OCI-LY3 (cell line): ENCODE measurements at regions not wholly inside any gene's neighbourhood (a gene's known extent, or its start where the extent isn't known, plus 50 kb on each side); places are given as distances from the start of the nearest gene placed in this dataset.

ENCODE experiments used
- H2AFZ ChIP-seq: fragments of 200-600, 300-600 bp; shearing (Covaris generic); 2 replicates; pipeline ENCODE4 v1.6.0; 2014; ENCODE audit warnings: antibody characterized with exemption, low read depth, low read length
- H3K27ac ChIP-seq: fragments of 200-600, 300-600 bp; sonication (generic); 2 replicates; pipeline ENCODE4 v1.5.1; 2014; ENCODE audit warnings: mild to moderate bottlenecking, low read length, moderate library complexity, mixed read lengths
- H3K27me3 ChIP-seq: fragments of 200-600, 300-600 bp; sonication (generic); 2 replicates; pipeline ENCODE4 v1.6.1; 2014; ENCODE audit warnings: low read depth, low read length, mixed read lengths
- H3K36me3 ChIP-seq: fragments of 200-600, 300-600 bp; sonication (generic); replicated peaks from 2 replicates; pipeline ENCODE3; 2014; ENCODE audit warnings: low read depth, low read length, mixed read lengths
- H3K4me1 ChIP-seq: fragments of 300-600, 200-600 bp; sonication (generic); 2 replicates; pipeline ENCODE4 v1.6.1; 2014; ENCODE audit warnings: low read length, mixed read lengths
- H3K4me2 ChIP-seq: fragments of 200-600, 300-600 bp; sonication (generic); 2 replicates; pipeline ENCODE4 v1.6.1; 2014; ENCODE audit warnings: low read length, mixed read lengths
- H3K4me3 ChIP-seq: fragments of 300-600, 200-600 bp; sonication (generic); 2 replicates; pipeline ENCODE4 v1.5.1; 2014; ENCODE audit warnings: antibody characterized with exemption, mild to moderate bottlenecking, low read length, moderate library complexity
- H3K79me2 ChIP-seq: fragments of 300-600, 200-600 bp; shearing (Covaris generic); 2 replicates; pipeline ENCODE4 v1.6.1; 2014; ENCODE audit warnings: mild to moderate bottlenecking, low read length, mixed read lengths
- H3K9ac ChIP-seq: fragments of 300-600, 200-600 bp; shearing (Covaris generic); 2 replicates; pipeline ENCODE4 v1.6.0; 2014; ENCODE audit warnings: mild to moderate bottlenecking, low read length, moderate library complexity
- H3K9me3 ChIP-seq: fragments of 200-600, 300-600 bp; shearing (Covaris generic); 2 replicates; pipeline ENCODE4 v1.6.1; 2014; ENCODE audit warnings: low read length, mixed read lengths; ENCODE audit not compliant: insufficient read depth
- H4K20me1 ChIP-seq: fragments of 200-600, 300-600 bp; sonication (generic); 2 replicates; pipeline ENCODE4 v1.6.1; 2016; ENCODE audit warnings: low read length, mixed read lengths; ENCODE audit not compliant: insufficient read depth
- EZH2phosphoT487 ChIP-seq: fragments of 200-600 bp; shearing (Covaris generic); IDR thresholded peaks from 2 replicates; pipeline ENCODE4 v1.6.1; 2018; ENCODE audit warnings: antibody characterized with exemption, mixed run types, low read depth
- TF ChIP-seq, protein P1 (sequence below): fragments of 200-600, 300-600 bp; sonication (generic); IDR thresholded peaks from 2 replicates; pipeline ENCODE4 v1.5.1; 2014; ENCODE audit warnings: antibody characterized with exemption, low read length, low read depth

DNA sequence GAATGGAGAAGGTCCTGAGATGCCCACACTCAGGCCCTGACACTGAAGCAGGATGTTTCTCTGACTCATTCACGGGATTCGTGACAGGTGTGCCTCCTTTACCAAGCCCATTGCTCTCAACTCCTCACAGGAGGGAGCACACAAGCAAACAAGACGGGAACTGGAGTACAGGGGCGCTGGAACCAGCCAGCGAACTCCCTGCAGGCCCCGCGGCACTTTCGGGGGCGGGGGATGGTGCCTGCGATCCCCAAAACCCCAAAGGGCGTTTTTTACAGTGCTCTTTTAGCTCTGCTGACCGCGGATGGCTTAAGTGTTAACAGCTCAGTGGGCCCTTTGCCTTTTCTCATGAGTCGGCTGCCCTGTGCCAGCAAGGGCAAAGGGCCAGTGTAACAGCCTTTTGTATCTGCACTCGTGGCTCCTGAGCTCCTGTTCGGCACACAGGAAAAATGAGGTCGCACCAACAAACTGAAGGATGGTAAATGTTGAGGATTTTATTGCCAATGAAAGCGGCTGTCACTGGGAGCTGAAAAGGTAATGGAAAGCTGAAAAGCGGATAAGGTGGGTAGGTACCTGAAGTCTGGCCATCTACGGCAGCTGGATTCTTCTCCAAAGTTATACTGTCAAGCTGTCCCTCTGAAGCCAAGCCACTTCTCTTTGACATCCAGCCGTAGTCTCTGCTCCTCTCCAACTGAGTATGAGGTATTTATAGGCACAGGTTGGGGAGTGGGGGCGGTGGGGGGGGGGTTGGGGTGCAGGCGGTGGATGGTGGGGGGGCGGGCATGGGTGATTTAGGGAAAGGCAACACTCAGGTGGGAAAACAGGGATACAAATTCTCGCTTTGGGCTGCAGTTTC, 65.0 kb upstream of the TRPC4 start:
- H3K4me1 ChIP-seq: no peaks in the 10 kb centered on the region
- H3K27ac ChIP-seq: no peak overlapping the region
- no peak for TF ChIP-seq EZH2phosphoT487
- TF ChIP-seq, protein P1, sequence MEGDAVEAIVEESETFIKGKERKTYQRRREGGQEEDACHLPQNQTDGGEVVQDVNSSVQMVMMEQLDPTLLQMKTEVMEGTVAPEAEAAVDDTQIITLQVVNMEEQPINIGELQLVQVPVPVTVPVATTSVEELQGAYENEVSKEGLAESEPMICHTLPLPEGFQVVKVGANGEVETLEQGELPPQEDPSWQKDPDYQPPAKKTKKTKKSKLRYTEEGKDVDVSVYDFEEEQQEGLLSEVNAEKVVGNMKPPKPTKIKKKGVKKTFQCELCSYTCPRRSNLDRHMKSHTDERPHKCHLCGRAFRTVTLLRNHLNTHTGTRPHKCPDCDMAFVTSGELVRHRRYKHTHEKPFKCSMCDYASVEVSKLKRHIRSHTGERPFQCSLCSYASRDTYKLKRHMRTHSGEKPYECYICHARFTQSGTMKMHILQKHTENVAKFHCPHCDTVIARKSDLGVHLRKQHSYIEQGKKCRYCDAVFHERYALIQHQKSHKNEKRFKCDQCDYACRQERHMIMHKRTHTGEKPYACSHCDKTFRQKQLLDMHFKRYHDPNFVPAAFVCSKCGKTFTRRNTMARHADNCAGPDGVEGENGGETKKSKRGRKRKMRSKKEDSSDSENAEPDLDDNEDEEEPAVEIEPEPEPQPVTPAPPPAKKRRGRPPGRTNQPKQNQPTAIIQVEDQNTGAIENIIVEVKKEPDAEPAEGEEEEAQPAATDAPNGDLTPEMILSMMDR: no peak
- no peak overlapping the region for H3K4me2 ChIP-seq
- H2AFZ ChIP-seq: no peak overlapping the region
- H3K79me2 ChIP-seq: no peaks in the 10 kb centered on the region
- H4K20me1 ChIP-seq: no peaks in the 10 kb centered on the region
- no peak overlapping the region for H3K4me3 ChIP-seq
- no peak overlapping the region for H3K9ac ChIP-seq
- H3K27me3 ChIP-seq: no peaks in the 10 kb centered on the region
- H3K9me3 ChIP-seq: no peaks in the 10 kb centered on the region
- H3K36me3 ChIP-seq: no peaks in the 10 kb centered on the region

DNA sequence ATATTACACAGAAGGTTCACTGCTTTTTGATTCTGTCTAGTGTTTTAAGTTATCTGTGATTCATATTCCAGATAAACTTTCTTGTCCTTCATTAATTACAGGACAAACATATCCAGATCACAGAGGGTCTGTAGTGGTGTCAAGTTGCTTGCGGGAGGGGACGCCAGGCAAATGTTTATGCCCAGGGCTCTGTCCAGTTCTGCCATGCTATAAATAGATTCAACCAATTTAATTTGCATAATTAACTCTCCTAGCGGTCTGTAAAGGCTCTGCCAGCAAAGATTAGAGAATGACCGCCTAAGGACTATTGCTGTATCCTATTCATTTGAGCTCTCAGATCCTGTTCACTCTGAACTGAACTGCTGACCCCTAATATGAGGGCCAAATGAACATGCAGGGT, 59.7 kb upstream of the TRPC4 start:
- Histone ChIP-seq H3K9ac (no peak overlapping the region), H3K36me3 (no peaks in the 10 kb centered on the region), H4K20me1 (no peaks in the 10 kb centered on the region), H3K4me3 (no peak overlapping the region), H3K27ac (no peak overlapping the region), H3K9me3 (no peaks in the 10 kb centered on the region), H3K79me2 (no peaks in the 10 kb centered on the region), H3K4me1 (no peaks in the 10 kb centered on the region), H2AFZ (no peak overlapping the region), H3K4me2 (no peak overlapping the region), H3K27me3 (no peaks in the 10 kb centered on the region)
- TF ChIP-seq, protein P1: no peak
- TF ChIP-seq EZH2phosphoT487: no peak

DNA sequence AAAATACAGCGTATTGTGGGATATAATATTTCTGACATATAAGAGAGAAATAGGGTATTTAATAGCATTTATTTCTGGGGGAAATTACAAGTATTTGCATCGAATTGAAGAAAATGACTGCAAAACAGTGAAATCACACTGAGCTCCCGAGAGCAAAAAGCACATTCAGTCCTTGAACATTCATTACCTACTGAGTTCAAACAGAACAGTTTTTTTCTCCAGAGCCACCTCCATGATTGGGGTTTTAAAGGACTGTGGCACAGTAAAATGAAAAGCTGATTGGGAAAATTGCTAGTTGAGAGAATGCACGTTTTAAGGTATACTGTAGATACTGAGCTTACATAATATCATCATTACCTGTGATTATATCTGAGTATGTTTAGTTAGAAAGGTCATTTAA, 58.0 kb upstream of the TRPC4 start:
- H3K36me3 ChIP-seq: no peaks in the 10 kb centered on the region
- H3K27ac ChIP-seq: no peak overlapping the region
- H3K4me2 ChIP-seq: no peak overlapping the region
- H3K9me3 ChIP-seq: no peaks in the 10 kb centered on the region
- no peaks in the 10 kb centered on the region for H3K4me1 ChIP-seq
- H3K4me3 ChIP-seq: no peak overlapping the region
- H3K79me2 ChIP-seq: no peaks in the 10 kb centered on the region
- H2AFZ ChIP-seq: no peak overlapping the region
- no peak overlapping the region for H3K9ac ChIP-seq
- H3K27me3 ChIP-seq: no peaks in the 10 kb centered on the region
- TF ChIP-seq EZH2phosphoT487: no peak
- TF ChIP-seq, protein P1: no peak
- H4K20me1 ChIP-seq: no peaks in the 10 kb centered on the region

DNA sequence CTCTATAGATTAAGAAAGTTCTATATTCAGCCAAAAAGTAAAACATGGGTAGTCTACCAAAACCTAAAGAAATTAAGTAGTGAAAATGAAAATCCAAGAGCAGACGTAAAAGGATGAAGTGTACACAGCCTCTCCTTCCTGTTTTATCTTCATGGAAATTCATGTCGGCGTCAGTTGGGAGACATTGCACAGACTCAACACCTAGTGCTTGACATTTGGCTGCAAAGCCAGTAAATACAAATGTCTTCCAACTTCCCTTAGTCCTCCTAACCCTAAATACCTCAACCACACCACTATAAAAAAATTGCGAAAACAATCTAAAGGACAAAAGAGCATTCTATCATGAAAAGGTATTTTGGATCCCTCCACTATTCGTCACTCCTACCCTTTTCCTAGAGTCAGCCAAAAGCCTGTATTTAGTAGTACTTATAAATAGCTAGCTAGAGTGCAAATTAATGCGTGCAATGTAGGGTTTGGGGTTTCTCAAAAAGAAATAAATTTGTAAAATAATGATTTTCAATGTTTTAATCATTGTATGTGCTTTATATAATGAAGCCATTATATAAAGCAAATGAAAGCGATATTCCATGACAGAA, 56.4 kb upstream of the TRPC4 start:
- no peak overlapping the region for H3K9ac ChIP-seq
- H4K20me1 ChIP-seq: no peaks in the 10 kb centered on the region
- no peak overlapping the region for H2AFZ ChIP-seq
- H3K4me3 ChIP-seq: no peak overlapping the region
- H3K79me2 ChIP-seq: no peaks in the 10 kb centered on the region
- H3K27me3 ChIP-seq: no peaks in the 10 kb centered on the region
- H3K9me3 ChIP-seq: no peaks in the 10 kb centered on the region
- H3K4me1 ChIP-seq: no peaks in the 10 kb centered on the region
- H3K27ac ChIP-seq: no peak overlapping the region
- no peak overlapping the region for H3K4me2 ChIP-seq
- no peak for TF ChIP-seq EZH2phosphoT487
- TF ChIP-seq, protein P1: no peak
- no peaks in the 10 kb centered on the region for H3K36me3 ChIP-seq
